SK-MEL-5 (cell line): ENCODE measurements at regions not wholly inside any gene's neighbourhood (a gene's known extent, or its start where the extent isn't known, plus 50 kb on each side); places are given as distances from the start of the nearest gene placed in this dataset.
"Not testable (repeated sequence)": the region's sequence is repeated elsewhere in the genome, so short reads cannot be mapped to it uniquely, and the experiment has no call there.

ENCODE experiments used
- DNase-seq: peaks from one replicate; pipeline ENCODE4 v3.0.0-alpha.2; 2016; ENCODE audit warnings: low read depth, low spot score
- in situ Hi-C: cut with HindIII; loops from 2 replicates; pipeline ENCODE4 v1.10.0; 2016; ENCODE audit warnings: low sequenced_read_pairs, high pct_unique_total_duplicates, low pct_unique_long_range_greater_than_20kb

GRCh38 chr15:20352241-20353200 lies 189.1 kb downstream of the GOLGA6L6 start:
- no peak for DNase-seq
- in situ Hi-C loops: no loop called here

GRCh38 chr15:20351448-20351971 lies 190.1 kb downstream of the GOLGA6L6 start:
- DNase-seq: no peak
- in situ Hi-C loops: no loop called here

GRCh38 chr15:20349774-20350498 lies 191.7 kb downstream of the GOLGA6L6 start:
- in situ Hi-C loops: no loop called here
- no peak for DNase-seq

GRCh38 chr15:20348900-20349773 lies 192.5 kb downstream of the GOLGA6L6 start:
- in situ Hi-C loops: no loop called here
- DNase-seq: no peak

GRCh38 chr15:20348291-20348899 lies 193.2 kb downstream of the GOLGA6L6 start:
- no peak for DNase-seq
- in situ Hi-C loops: no loop called here

- in situ Hi-C loops: no loop called here
- no peak for DNase-seq
Observed at GRCh38 chr15:20346082-20346805, 195.4 kb downstream of the GOLGA6L6 start.

- no peak for DNase-seq
- in situ Hi-C loops: no loop called here
Observed at GRCh38 chr15:20345401-20345958, 196.1 kb downstream of the GOLGA6L6 start.

- in situ Hi-C loops: no loop called here
- no peak for DNase-seq
Observed at GRCh38 chr15:20344601-20345400, 196.8 kb downstream of the GOLGA6L6 start.

- in situ Hi-C loops, DNase-seq: not testable (repeated sequence)
Observed at GRCh38 chr15:20343395-20344211, 198.0 kb downstream of the GOLGA6L6 start.

GRCh38 chr15:20342601-20343394 lies 198.8 kb downstream of the GOLGA6L6 start:
- in situ Hi-C loops, DNase-seq: not testable (repeated sequence)

- DNase-seq: no peak
- in situ Hi-C loops: no loop called here
Observed at GRCh38 chr15:20341901-20342600, 199.5 kb downstream of the GOLGA6L6 start.

GRCh38 chr15:20340931-20341661 lies 200.5 kb downstream of the GOLGA6L6 start:
- DNase-seq: peak; percentile 32
- in situ Hi-C loops: no loop called here

- no peak for DNase-seq
Observed at GRCh38 chr15:20340331-20340811, 201.2 kb downstream of the GOLGA6L6 start.

More at GRCh38 chr15:20340331-20340811, 201.2 kb downstream of the GOLGA6L6 start:
- in situ Hi-C loops: no loop called here
